ENCODE measurements at regions not wholly inside any gene's neighbourhood (a gene's known extent, or its start where the extent isn't known, plus 50 kb on each side); places are given as distances from the start of the nearest gene placed in this dataset.

- TF ChIP-seq CTCF (IDR thresholded peaks at IDR 0.05) = no peak
These were observed 151.1 kb downstream of the SEM1 start for GRCh38 chr7:96558530-96558929.

- no peak for TF ChIP-seq CTCF (IDR thresholded peaks at IDR 0.05)
These were observed 151.6 kb downstream of the SEM1 start for GRCh38 chr7:96558093-96558492.

- TF ChIP-seq CTCF (IDR thresholded peaks at IDR 0.05) = no peak
These were observed 161.0 kb downstream of the SEM1 start for GRCh38 chr7:96548664-96549063.

- no peak for TF ChIP-seq CTCF (IDR thresholded peaks at IDR 0.05)
These were observed 162.3 kb downstream of the SEM1 start for GRCh38 chr7:96547371-96547811.

- TF ChIP-seq CTCF (IDR thresholded peaks at IDR 0.05) = no peak
These were observed 163.2 kb downstream of the SEM1 start for GRCh38 chr7:96546426-96546825.

- no peak for TF ChIP-seq CTCF (IDR thresholded peaks at IDR 0.05)
These were observed 170.2 kb downstream of the SEM1 start for GRCh38 chr7:96539471-96539870.

GRCh38 chr7:96538632-96539031 lies 171.0 kb downstream of the SEM1 start:
- TF ChIP-seq CTCF (IDR thresholded peaks at IDR 0.05) = no peak

- no peak for TF ChIP-seq CTCF (IDR thresholded peaks at IDR 0.05)
These were observed 175.4 kb downstream of the SEM1 start for GRCh38 chr7:96534221-96534620.
